ENCODE measurements at regions not wholly inside any gene's neighbourhood (a gene's known extent, or its start where the extent isn't known, plus 50 kb on each side); places are given as distances from the start of the nearest gene placed in this dataset.
A peak's percentile ranks its signal among the peaks of the same experiment; 100 is the strongest.

DNA sequence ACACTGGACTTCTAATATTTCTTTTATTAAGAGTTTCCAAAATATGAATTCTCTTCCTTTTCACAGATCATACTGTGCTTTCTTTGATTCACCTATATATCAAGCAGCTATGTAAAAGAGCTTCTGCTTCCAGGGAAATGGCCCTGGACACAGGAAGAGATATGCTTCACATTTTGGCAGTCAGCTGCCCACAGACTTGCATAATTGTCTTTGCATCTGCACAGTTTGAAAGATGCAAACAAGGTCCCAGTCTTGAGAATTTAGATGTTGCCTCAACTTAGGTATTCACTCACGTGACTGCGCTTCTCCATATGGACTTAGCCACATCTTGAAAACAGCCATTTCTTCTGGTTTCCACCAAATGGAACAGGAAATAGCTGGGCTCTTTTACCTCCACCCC, 92.3 kb upstream of the POU2AF2 start:
- no peak overlapping the region for H3K27ac ChIP-seq
- no peak overlapping the region for H3K4me3 ChIP-seq

DNA sequence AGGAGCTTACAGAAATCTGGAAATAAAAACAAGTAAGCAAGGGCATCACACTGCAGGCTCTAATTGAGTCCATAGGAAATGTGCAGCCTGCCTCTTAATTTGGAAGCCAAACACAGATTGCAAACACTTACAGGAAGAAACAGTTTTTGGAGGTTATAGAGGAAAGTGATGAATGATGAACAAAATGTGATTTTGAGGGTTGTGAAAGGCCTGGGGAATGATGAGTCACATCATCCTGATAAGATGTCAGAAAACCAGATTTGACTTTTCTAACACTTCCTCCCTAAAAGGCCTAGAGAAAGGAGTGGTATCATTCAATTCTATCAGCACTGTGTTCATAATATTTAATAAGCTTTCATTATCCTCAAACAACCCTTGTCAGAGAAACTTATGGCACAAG, 96.6 kb upstream of the POU2AF2 start:
- Histone ChIP-seq H3K27ac (no peak overlapping the region), H3K4me3 (no peak overlapping the region)

DNA sequence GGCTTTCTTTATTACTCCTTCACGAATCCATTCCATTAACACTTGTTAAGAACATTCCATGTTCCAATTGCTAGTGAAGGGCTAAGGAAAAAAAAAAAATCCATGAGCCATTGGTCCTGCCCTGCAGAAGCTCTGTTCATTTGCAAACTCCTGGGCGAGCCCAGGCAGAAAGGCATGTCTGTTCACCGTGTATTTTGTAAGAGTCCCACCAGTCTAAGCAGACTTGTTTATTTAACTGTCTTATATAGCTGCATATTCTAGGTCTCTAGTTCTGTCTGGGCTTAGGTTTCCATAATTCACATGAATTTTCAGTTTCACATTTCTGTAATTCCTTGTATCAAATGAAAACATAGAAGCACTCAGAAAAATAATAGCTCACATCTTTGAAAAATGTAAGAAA, 97.4 kb upstream of the POU2AF2 start:
- Histone ChIP-seq H3K27ac (no peak overlapping the region), H3K4me3 (no peak overlapping the region)

DNA sequence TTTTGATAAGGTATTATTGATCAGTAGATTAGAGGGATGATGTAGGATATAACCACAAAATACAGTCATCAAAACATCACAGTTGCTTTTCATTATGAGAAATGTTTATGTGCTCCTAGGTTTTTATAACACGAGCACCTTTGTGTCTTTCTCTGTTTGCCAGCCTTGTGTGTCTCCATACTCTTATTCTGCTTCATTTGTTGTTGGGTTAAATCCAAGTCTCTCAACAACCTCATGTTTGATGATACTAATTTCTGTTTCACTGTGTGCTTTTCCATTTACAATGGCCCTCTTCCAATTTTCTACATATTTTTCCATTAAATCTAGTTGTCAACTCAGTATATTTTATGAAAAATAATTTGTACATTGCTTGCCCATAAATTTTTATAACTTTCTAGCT, 107.7 kb upstream of the POU2AF2 start:
- Histone ChIP-seq H3K4me3 (no peak overlapping the region), H3K27ac (no peak overlapping the region)

DNA sequence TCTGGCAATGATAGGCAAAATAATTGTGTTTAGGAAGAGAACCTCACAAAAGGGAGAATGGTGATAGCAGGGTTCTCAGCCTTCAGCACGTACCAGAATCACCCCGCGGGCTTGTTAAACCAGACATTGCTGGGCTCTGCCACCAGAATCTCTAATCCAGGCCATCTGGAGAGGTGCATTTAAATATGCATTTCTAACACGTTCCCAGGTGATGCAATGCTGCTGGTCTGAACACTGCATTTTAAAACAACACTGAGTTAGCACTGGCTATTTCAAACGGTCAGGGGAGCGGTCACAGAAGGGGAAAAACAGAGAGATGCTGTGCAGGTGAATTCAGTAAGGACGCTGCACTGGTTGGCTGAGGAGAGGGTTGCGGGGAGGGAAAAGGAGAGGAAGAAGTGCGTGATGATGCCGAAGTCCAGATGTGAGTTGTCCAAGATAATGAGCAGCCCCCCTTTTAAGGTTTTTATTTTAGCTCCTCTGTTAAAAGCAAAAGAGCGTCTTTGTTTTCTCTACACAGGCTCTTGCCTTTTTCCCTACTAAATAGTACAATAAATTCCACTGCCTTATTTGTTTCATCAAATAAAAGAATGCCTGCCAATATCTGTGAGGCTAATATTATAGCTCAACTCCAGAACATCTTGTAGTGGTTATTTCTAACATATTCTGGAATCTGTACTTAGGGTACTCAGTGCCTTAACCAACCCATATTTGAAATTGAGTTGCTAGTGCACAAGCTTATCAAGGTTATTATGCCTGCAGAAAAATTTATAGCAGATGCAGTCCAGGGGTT, 109.6 kb upstream of the POU2AF2 start:
- H3K27ac ChIP-seq: no peak overlapping the region
- H3K4me3 ChIP-seq: no peak overlapping the region

DNA sequence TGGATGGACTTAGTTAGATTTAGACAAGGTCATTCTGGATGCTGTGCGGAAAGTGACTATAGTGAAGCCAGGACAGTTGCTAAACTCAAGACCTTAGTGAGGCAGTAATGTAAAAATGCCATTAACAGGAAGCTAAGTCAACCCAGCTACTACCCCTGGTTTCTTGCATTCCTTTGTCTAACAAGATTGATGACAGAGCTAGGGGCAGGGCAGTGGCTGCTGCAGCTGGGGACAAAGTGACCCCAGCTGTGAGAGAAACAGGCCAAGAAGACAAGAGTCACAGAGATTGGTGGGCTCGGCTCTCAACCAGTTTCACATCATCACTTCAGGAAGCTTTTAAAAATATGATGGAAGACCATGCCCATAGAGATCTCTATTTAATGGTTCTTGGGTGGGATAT, 110.4 kb upstream of the POU2AF2 start:
- H3K27ac ChIP-seq: no peak overlapping the region

DNA sequence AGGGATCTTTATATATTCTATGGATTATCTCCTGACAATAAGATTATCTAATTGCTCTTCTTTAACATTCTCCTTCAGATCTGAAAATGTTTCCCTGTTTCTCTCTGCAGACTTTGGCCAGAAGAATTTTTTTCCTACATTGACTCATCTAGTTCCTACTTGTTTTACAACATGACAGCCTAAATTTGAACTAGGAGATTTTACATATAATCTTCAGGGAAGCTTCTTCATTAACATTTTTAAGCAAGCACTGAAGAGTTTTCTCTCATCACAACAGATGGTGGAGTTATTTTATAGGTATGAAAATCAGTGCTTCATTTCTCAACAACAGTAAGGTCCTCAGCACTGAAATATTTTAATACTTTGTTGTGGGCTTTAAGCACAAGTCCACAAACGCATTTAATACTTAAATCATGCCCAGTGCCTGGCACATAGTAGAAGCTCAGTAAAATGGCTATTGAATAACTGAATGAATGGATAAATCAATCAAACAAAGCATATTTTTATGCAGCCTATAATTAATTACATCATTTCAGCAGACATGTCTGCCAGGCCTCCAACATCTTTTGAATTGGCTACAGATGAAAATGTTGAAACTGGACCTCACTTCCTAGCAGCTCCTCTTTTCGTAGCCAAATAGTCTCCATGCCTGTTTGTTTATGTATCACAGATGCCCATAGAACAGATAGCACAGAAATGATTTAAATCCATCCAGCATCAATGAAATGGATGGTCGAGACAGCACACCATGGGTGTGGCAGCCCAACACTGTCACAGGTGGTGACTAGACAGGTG, 117.3 kb upstream of the POU2AF2 start:
- Histone ChIP-seq H3K27ac (no peak overlapping the region), H3K4me3 (no peak overlapping the region)

More for the DNA sequence above, 110.4 kb upstream of the POU2AF2 start:
- no peak overlapping the region for H3K4me3 ChIP-seq

DNA sequence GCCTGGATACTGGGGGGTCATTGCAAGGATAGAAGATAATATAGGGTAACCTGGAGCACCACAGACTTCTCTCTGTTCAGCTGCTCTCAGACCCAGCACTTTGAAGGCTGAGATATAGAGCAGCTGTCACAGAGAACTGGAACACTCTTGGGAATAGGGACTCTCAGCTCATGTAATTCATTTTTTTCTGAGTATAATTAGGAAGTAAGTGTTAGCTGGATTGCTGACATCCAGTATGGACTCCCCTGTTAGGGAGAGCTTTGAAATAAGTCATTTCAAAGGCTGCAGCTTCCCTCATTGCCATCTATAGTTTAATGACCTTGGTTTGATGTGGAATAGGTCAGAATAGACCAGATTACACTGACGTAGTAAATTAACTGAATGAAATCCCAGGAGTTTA, 120.8 kb upstream of the POU2AF2 start:
- Histone ChIP-seq H3K4me3 (no peak overlapping the region), H3K27ac (no peak overlapping the region)

DNA sequence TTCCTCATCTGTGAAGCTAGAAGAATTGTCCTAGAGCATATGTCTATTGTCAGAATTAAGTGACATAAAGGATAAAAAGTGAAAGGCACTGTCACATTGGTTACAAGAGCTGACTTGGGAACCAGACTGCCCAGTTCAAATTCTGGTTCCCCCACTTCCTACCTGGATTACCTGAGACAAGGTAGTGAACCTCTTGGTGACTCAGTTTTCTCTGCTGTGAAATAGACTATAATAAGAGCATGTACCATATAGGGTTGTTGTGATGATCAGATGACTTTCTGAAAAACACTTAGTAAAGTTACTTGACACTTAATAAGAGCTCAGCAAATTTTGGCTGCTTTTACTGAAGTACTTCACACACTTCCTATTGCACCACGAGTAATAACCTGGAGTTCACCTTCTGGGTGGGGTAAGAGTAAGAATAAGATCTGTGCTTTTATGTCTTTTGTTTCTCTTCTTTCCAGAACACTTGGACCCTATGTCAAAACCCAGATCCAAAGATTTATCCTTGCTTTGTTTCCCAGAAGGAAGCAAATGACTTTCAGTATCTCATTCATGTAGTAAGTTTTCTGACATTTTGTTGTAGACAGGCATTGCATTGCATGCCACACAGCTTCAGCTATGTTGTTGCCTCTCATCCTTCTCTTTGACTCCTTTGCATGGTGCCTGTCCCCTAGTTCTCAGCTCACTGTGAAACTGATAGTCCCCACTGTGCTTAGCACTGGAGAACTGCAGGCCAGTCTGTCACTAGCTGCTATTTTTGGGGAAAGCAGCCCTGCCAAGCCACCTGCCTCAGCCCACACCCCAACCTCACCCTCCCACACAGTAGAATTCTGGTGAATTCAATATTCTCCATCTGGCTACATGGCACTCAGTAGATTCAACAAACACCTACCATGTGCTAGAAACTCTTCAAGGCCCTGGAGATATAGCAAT, 121.8 kb upstream of the POU2AF2 start:
- H3K27ac ChIP-seq: no peak overlapping the region

DNA sequence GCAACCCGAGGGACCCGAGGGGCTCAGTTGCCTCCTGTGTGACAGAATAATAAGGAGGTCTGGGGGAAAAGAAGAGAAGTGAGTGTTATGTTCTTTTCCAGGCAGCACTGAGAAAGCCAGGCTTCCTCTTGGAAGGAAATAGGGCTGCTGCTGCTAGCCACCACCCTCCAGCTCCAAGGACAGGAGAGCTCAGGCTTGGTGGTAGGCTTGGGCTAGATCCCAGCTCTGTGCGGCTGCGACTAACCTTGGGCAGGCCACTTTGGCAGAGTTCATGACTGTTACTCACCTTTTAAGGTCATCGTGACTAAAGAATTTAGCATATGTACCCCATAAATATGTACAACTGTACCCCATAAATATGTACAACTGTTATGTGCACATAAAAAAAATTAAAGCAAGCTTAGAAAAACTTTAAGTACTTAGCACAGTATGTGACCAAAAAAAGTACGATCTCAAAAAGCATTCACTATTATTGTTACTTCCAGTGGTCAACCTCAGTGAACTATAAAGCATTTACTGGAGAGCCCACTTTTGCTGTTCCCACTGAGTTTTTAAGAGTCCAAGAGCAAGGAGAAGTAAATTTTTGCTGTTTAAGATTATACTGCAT, 124.7 kb upstream of the POU2AF2 start:
- H3K27ac ChIP-seq: no peak overlapping the region

More for the DNA sequence above, 121.8 kb upstream of the POU2AF2 start:
- H3K4me3 ChIP-seq: no peak overlapping the region

DNA sequence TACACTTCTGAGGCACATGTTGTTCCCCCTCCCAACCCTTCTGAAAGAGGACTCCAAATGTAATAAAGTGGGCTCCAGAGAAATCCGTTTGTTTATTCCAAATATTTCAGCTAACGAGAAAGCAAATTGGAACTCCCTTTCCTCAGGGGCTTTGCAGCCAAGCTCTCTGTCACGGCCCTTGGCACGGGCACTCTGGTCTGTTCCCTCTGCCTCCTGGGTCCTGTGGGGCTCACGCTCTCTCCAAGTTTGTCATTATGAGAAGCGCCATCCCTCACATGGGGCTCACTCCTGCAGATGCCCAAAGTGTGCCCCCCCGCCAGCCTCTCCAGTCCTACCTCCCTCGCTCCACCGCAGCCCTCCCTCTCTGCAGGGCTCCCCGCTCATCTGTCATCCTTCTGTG, 125.4 kb upstream of the POU2AF2 start:
- Histone ChIP-seq H3K4me3 (no peak overlapping the region), H3K27ac (no peak overlapping the region)

More for the DNA sequence above, 124.7 kb upstream of the POU2AF2 start:
- no peak overlapping the region for H3K4me3 ChIP-seq

DNA sequence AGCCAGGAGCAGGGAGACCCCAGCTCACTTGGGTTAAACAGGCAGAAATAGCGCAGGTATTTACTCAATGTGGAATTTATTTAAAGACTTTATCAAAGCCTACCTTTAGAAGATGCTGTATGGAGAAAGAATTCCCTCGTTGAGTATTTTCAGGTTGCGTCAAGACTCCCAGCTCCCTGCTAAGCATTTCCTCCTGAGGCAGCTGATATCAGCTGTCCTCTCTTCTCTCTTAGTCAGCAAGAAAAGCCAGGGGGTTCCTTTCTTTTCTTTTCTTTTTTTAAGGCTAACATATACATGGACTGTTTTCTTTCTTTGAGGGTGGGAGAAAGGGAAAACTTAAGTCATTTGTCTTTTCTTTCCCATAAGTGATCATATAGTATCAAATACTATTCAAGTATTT, 125.8 kb upstream of the POU2AF2 start:
- H3K27ac ChIP-seq: peak overlapping the region in 1 of 21 experiments; percentile 17
- no peak overlapping the region for H3K4me3 ChIP-seq

DNA sequence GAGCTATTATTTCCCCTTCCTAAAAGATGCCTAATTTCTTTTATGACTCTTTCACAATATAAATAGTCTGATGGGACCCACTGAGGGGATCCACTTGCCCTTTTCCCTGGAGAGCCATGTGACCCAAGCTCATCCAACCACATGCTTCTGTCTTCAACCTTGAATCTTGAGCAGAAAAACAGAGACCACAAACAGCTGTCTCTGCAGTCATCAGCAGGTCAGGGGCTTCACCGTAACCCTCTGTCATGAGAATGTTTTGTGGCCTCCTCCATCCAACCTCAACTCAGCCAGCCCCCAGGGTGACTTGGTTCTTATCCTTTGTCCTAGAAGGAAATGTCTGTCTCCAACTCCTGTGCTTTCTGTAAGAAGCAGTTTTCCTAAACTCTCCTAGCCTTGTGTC, 129.6 kb upstream of the POU2AF2 start:
- H3K27ac ChIP-seq: no peak overlapping the region

DNA sequence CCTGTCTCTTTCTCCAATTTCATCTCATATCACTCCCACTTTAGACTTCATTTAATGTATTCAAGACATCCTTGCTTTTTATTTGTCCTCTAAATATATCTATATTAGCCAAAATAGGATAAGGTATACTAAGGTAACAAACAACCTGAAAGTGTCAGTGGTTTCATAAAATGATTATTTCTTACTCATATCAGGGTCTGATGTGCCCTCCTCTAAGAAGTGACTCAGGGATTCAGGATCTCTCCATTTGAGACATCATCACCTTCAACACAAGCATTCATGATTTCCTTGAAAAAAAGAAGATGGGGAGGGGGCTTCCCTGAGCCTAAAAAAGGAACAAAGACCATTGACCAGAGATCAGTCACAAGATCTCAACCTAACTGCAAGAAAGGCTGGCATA, 131.4 kb upstream of the POU2AF2 start:
- Histone ChIP-seq H3K27ac (no peak overlapping the region), H3K4me3 (no peak overlapping the region)

More for the DNA sequence above, 129.6 kb upstream of the POU2AF2 start:
- H3K4me3 ChIP-seq: no peak overlapping the region

DNA sequence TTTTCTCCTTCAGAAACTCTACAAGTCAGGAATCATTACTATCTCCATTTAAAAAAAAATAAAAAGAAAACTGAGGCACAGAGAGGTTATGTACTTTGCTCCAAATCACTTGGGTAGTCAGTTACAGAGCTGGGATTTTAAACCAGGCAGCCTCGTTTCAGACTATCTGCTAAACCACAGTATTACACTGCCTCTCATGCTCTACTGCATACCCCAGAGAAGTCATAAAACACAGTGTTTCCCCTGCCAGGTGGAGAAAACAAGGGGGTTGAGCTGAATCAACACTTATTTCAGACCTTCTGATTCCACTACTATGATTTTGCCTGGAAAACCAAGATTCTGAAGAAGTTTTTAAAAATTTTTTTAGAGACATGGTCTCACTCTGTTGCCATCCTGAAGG, 132.9 kb upstream of the POU2AF2 start:
- no peak overlapping the region for H3K4me3 ChIP-seq
- no peak overlapping the region for H3K27ac ChIP-seq

DNA sequence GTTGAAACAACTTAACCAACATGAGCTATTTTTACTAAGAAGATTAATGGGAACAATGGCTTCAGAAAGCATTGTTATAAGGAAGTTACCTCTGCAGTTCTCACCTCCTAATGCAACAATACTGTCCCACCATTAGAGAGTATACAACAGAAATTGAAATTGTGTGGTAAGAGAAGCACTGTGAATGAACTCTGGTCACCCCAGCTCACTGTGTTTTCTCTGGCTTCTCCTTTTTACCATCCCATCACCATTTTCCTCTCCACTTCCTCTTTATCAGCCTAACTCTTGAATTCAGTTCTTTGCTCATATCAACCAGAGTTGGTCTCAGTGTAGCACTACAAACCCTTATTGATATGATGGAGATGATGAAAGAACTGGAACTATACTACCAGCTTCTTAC, 138.0 kb upstream of the POU2AF2 start:
- H3K27ac ChIP-seq: no peak overlapping the region
- no peak overlapping the region for H3K4me3 ChIP-seq

DNA sequence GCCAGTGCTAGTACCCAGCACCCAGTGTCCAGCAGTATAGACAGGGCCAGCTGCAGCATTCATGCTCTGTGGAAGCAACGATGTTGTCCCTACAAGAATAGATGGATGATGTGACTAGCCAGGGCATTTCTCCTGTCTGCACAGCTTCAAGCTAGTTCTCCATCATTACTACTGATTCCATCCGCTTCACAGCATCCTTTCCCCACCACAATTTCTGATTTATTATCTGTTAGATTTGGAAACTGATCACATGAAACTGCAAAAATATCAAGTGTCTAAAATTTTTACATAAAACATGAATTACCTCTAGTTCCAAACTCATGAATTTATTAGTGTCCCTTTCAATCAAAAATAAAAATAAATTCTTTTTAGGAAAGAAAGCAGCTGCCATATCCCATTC, 138.9 kb upstream of the POU2AF2 start:
- Histone ChIP-seq H3K27ac (no peak overlapping the region), H3K4me3 (no peak overlapping the region)

DNA sequence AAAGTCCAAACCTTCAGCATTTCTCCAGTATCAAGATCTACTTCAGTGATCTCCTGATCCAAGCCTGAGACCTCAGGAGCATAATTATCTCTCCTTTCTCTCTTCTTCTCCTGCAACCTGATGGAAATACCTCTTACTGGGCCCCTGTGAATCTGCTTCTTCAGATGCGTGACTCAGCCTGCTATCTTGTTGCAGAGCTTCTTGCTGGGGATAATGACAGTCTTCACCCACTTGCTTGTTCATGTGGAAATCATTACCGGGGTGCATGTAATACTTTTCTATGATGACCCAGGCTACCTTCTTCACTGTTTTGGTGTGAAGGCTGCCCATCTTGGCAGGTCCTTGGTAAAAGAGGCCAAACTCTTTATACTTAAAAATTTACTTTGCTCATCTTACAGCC, 140.0 kb upstream of the POU2AF2 start:
- Histone ChIP-seq H3K4me3 (no peak overlapping the region), H3K27ac (no peak overlapping the region)

DNA sequence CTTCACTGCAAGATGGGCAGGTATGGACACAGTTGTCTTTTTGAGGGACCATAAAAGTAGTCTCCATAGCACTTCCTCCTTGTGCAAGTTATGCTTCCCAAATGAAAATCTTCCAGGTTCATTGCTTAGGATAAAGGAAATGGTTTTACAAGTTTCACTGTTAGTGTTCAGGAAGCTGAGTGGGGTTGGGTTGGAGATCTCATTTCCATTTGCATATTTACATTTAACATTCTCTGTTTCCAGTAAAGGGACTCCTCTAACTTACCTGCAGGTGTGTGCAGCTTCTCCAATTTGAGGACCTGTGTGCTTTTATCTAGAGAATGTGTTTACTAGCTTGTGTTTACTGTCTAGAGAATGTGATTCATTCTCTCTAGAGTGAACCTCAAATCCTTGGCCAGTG, 141.3 kb upstream of the POU2AF2 start:
- Histone ChIP-seq H3K27ac (no peak overlapping the region), H3K4me3 (no peak overlapping the region)

DNA sequence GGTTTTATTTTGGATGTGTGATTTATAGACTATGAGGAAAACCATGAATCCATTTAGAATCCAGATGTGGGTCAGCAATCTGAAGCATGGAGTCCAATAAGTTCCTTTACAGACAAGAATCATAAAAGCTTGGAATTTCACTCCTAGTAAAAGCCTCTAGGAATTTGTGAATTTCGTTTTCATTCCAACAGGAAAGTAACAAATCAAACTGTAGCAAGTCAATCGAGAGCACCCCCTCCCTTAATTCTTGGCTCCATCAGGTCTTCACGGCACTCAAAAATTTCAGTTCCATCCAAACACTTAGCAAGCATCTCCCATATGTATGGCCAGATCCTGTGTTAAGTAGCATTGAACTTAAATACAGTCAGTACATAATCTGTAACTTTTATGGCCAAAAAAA, 143.6 kb upstream of the POU2AF2 start:
- Histone ChIP-seq H3K4me3 (no peak overlapping the region), H3K27ac (no peak overlapping the region)
